ENCODE measurements at regions not wholly inside any gene's neighbourhood (a gene's known extent, or its start where the extent isn't known, plus 50 kb on each side); places are given as distances from the start of the nearest gene placed in this dataset.
A peak's percentile ranks its signal among the peaks of the same experiment; 100 is the strongest.

- Histone ChIP-seq H3K4me3 (no peak overlapping the region), H3K79me2 (ENCODE audit: low read depth) (no peaks in the 10 kb centered on the region), H2AFZ (no peak overlapping the region), H3K27me3 (ENCODE audit: insufficient read depth, low read depth) (no peaks in the 10 kb centered on the region), H3K9me3 (ENCODE audit: insufficient read depth, low read depth) (no peaks in the 10 kb centered on the region), H3K4me1 (replicated peaks; ENCODE audit: insufficient read depth) (peaks cover 8% of the 10 kb centered on the region; the same call in 1 of the 2 replicates), H3K36me3 (ENCODE audit: low read depth) (no peaks in the 10 kb centered on the region), H3F3A (ENCODE audit: insufficient read depth, low read depth) (no peaks in the 10 kb centered on the region), H3K9me2 (ENCODE audit: insufficient read depth) (no peaks in the 10 kb centered on the region), H3K27ac (no peak overlapping the region), H3K4me2 (peak overlapping the region; percentile 26; the same call in 1 of the 2 replicates), H4K20me1 (ENCODE audit: insufficient read depth) (no peaks in the 10 kb centered on the region)
- BruUV-seq (replicated peaks) = no TSS peak
- intact Hi-C loops (cut with micrococcal nuclease; ENCODE audit: unreplicated experiment) = loop anchor here (1.0 to 10.0 kb wide), 7 partner anchors 74 to 1546 kb away; no protein-coding TSS in a partner anchor
- CTCF ChIA-PET = interaction anchor here (0.5 kb wide), 1 partner anchor 1776 kb away, joined by 3 read pairs; no protein-coding TSS in a partner anchor
- POLR2A ChIA-PET (ENCODE audit: unreplicated experiment) = no interaction called here
- TF ChIP-seq CTCF (conservative IDR thresholded peaks at IDR 0.05) (peak; percentile 54), EZH2 (IDR thresholded peaks at IDR 0.05; ENCODE audit: low read depth) (no peak)
- DNase-seq = no peak
These were observed 1246.7 kb downstream of the GATA3 start for GRCh38 chr10:9301148-9301547.

GRCh38 chr10:9301554-9301953 lies 1247.1 kb downstream of the GATA3 start:
- intact Hi-C loops (cut with micrococcal nuclease; ENCODE audit: unreplicated experiment) = loop anchor here (1.0 to 10.0 kb wide), 7 partner anchors 74 to 1547 kb away; no protein-coding TSS in a partner anchor
- Histone ChIP-seq H3K27ac (no peak overlapping the region), H3F3A (ENCODE audit: insufficient read depth, low read depth) (no peaks in the 10 kb centered on the region), H2AFZ (no peak overlapping the region), H3K9me3 (ENCODE audit: insufficient read depth, low read depth) (no peaks in the 10 kb centered on the region), H3K4me3 (no peak overlapping the region), H3K79me2 (ENCODE audit: low read depth) (no peaks in the 10 kb centered on the region), H3K4me2 (peak overlapping the region; percentile 26; the same call in 1 of the 2 replicates), H3K36me3 (ENCODE audit: low read depth) (no peaks in the 10 kb centered on the region), H3K9me2 (ENCODE audit: insufficient read depth) (no peaks in the 10 kb centered on the region), H4K20me1 (ENCODE audit: insufficient read depth) (no peaks in the 10 kb centered on the region), H3K27me3 (ENCODE audit: insufficient read depth, low read depth) (no peaks in the 10 kb centered on the region), H3K4me1 (replicated peaks; ENCODE audit: insufficient read depth) (peaks cover 8% of the 10 kb centered on the region; the same call in 1 of the 2 replicates)
- POLR2A ChIA-PET (ENCODE audit: unreplicated experiment) = no interaction called here
- TF ChIP-seq CTCF (conservative IDR thresholded peaks at IDR 0.05) (no peak), EZH2 (IDR thresholded peaks at IDR 0.05; ENCODE audit: low read depth) (no peak)
- peak in 1 of 2 experiments; percentile 63 for DNase-seq
- CTCF ChIA-PET = interaction anchor here (0.5 kb wide), 1 partner anchor 1776 kb away, joined by 3 read pairs; no protein-coding TSS in a partner anchor
- BruUV-seq (replicated peaks) = no TSS peak

- peak; percentile 72 for TF ChIP-seq CTCF (conservative IDR thresholded peaks at IDR 0.05)
- no peak for TF ChIP-seq EZH2 (IDR thresholded peaks at IDR 0.05; ENCODE audit: low read depth)
- Histone ChIP-seq H3K79me2 (ENCODE audit: low read depth) (no peaks in the 10 kb centered on the region), H3K9me2 (ENCODE audit: insufficient read depth) (no peaks in the 10 kb centered on the region), H3K27ac (no peak overlapping the region), H3K4me3 (no peak overlapping the region), H4K20me1 (ENCODE audit: insufficient read depth) (no peaks in the 10 kb centered on the region), H3K4me2 (no peak overlapping the region), H3K4me1 (replicated peaks; ENCODE audit: insufficient read depth) (peaks cover 8% of the 10 kb centered on the region; the same call in 1 of the 2 replicates), H3K27me3 (ENCODE audit: insufficient read depth, low read depth) (no peaks in the 10 kb centered on the region), H2AFZ (no peak overlapping the region), H3F3A (ENCODE audit: insufficient read depth, low read depth) (no peaks in the 10 kb centered on the region), H3K36me3 (ENCODE audit: low read depth) (no peaks in the 10 kb centered on the region), H3K9me3 (ENCODE audit: insufficient read depth, low read depth) (no peaks in the 10 kb centered on the region)
- BruUV-seq (replicated peaks) = no TSS peak
- intact Hi-C loops (cut with micrococcal nuclease; ENCODE audit: unreplicated experiment) = loop anchor here (1.0 to 10.0 kb wide), 5 partner anchors 75 to 1777 kb away; no protein-coding TSS in a partner anchor
- ChIA-PET CTCF (interaction anchor here (1.0 kb wide), 1 partner anchor 1777 kb away, joined by 7 read pairs; no protein-coding TSS in a partner anchor), POLR2A (ENCODE audit: unreplicated experiment) (no interaction called here)
- DNase-seq = peak in 1 of 2 experiments; percentile 61
These were observed 1247.8 kb downstream of the GATA3 start for GRCh38 chr10:9302140-9302746.
